ENCODE measurements at regions not wholly inside any gene's neighbourhood (a gene's known extent, or its start where the extent isn't known, plus 50 kb on each side); places are given as distances from the start of the nearest gene placed in this dataset.
"Not testable (repeated sequence)": the region's sequence is repeated elsewhere in the genome, so short reads cannot be mapped to it uniquely, and the experiment has no call there.

DNA sequence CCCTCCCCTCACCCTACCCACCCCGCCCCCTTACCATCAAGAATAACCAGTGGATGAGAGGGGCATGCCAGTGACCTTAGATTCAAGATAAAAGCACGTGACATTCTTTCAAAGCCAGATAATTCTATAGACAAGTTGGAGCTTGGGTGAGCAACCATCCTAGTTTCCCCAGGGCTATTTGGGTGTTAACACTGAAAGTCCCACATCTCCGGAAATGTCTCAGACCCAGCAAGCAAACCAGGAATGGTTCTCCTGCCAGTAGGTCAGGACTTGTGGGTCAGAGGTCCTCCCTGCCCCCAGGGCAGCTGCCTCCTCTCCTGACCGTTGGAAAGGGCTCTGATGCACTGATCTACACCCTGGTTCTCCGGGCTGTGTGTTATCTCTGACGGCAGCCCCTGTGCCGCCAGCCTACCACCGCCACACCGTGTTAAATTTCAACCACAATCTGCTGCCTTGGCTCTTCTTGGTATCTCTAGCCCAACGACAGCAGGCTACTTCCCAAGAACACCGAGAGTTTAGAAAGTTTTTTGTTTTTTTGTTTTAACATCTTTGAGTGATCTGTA is 287.0 kb downstream of the BCL2L11 start:
- DNase-seq: not testable (repeated sequence)

DNA sequence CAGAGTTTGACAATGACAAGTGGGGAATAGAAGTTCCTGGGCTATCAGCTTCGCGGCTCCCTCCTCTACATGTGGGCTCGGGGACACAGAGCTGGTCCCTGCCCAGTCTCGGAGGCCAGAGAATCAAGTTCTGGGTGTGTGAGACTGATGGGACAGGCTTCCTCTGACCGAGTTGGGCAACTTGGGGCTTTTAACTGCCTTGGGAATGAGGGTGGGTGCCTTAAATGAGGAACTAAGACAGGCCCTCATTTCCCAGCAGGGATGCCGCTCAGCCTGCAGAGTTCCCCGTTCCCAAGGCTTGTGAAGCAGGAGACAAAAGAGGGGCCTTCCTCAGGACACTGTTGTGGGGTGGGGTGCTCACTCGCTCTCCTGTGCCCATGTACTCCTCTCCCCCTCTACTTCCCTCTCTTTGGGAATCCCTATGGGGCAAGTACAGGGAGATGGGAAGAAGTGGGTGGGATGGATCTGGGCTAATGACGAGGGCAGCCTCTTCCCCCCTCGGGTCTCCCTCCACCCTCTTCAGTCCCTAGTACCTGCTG is 290.2 kb downstream of the BCL2L11 start:
- not testable (repeated sequence) for DNase-seq

DNA sequence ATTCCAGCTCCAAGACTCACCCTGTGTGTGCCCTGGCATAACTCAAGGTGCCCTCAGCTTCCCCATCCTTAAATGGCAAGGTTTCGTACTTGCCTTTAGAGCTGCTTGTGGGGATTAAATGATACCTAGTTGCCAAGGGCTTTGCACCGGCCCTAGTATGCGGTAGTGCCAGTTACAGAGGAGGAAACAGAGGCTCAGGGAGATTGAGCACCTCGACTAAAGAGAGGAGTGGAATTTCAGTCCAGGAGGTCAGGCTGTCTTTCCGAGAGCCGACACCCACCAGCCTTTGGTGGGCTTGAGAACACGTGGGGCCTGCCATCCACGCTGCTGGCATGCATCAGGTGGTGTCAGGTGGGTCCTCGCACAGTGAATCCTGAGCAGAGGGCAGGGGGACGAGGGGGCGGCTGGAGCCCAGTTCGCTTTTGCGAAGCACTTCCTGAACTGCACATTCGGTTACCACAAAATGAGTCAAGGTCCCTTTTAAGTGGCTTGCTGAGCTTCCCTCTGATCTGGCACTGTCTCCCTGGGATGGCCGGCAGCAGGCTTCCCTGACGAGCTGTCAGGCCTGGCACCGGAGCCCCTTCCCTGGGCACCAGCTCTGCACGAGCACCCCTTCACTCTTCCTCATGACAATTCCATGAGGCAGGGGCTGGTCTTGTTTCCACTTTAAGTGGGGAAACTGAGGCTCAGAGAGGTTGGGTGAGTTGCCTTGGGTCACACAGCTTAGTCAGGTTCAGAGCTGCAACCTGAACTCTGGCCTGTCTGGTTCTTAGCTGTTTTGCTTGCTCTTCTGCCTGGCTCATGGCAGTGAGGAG is 291.4 kb downstream of the BCL2L11 start:
- DNase-seq: not testable (repeated sequence)

DNA sequence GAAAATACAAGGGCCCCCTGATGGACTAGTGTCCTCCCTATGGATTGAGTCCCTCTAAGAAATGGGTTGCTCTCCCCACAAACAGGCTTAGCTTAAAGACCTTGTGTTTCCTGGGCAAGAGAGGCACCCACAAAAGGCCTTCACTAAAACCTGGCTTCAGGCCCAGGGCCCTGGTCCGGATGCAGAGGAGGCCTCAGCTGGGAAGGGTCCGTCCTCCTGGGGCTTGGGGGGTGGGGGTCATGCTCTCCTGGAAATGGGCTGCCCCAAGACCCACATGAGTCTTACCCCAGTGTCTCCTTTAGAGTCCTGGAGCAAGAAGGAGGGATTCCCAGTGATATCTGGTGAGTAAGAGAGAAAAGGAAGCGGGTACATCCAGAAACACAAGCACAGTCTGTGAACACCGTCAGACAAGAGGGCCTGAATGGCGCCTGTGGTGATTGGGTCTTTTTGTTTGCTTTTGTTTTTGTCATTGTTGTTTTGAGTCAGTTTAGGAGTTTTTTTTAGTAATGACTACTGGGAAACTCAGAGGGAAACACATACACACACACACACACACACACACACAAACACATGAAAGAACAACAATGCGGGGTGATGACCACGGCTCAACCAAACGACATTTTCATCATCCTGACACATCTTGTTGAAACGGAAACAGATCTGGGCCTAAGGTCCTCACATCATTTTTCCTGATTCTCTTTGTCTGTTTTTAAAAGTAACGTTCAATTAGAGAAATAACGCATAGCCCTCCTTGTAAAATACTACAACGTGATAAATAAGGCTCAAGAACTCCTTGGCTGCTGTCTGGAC is 292.3 kb downstream of the BCL2L11 start:
- not testable (repeated sequence) for DNase-seq

DNA sequence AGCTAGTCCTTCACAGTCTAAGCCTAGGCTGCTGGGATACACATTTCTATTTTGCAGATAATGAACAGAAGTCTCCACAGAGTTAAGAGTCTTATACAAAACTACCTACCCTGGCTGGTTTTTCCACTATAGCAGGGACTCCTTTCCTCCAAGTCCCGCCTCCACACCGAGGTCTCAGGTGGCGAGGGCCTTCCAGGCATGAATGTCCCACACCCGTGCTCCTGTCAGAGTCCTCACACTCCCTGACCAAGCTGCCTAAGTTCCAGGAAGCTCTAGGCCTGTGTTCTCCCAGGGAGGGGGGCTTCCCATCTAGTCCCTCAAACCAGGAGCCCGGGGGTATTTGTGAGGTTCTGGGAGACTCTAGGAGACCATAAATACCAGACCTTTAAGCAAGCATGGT is 293.2 kb downstream of the BCL2L11 start:
- DNase-seq: not testable (repeated sequence)

DNA sequence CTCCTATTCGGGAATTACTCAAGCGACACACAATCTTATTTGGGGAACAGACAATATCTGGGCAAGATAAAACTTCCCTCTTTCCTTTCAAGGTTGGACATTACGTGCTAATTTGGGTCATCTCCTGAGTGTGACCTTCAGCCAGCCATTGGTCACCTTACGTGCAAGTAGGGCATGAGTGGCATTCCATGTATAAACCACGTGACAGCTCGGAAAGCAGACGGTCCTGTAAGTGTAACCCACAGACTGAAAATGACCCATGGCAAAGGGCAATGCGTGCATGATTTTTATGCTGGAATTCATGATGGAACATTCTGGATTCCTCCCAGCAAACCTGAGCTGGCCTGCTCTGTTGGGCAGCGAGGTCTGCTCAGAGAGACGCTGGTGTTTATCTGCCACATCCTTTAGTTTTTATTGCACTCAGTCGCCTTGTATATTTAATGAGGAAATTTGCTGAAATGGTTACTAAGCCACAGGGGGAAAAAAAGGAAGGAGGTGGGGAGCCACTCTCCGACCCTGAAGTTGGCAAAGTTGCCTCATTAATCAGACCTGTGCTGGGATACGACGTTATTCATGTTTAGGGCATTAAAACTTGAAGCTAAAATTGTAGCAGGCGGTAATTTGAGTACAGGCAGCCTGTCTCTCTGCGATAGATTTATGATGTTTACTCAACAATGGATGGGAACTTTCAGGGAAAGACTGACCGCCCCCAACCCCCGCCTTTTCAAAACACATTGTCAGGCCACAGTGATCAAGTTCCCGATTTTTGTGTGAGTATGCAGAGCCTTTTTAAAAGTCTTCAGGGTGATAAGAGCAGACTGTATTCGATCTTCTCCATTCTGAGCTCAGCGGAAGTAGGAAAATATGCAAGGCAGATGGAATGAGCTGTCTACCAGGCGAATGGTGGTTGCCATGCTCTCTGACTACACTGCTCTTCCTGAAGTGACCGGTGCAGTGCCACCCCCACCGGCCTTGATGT is 295.3 kb downstream of the BCL2L11 start:
- DNase-seq: not testable (repeated sequence)

DNA sequence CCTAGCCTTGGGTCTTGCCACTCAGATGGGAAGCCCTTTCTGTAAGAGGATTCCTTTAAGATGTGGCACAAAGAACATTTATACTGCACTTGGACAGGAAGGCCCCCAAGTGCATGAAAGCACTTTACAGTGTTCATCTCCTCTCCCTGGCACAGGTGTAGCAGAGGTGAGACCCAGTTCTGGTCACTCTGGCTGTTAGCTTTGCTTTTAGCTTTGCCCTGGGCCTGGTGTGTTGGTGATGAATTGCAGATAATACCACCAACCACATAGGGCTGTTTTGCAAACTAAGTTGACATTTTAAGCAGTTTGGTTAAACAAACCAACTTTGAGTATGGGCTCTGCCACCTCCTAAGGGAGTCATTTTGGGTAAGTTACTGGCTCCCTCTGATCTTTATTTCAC is 296.3 kb downstream of the BCL2L11 start:
- DNase-seq: not testable (repeated sequence)

DNA sequence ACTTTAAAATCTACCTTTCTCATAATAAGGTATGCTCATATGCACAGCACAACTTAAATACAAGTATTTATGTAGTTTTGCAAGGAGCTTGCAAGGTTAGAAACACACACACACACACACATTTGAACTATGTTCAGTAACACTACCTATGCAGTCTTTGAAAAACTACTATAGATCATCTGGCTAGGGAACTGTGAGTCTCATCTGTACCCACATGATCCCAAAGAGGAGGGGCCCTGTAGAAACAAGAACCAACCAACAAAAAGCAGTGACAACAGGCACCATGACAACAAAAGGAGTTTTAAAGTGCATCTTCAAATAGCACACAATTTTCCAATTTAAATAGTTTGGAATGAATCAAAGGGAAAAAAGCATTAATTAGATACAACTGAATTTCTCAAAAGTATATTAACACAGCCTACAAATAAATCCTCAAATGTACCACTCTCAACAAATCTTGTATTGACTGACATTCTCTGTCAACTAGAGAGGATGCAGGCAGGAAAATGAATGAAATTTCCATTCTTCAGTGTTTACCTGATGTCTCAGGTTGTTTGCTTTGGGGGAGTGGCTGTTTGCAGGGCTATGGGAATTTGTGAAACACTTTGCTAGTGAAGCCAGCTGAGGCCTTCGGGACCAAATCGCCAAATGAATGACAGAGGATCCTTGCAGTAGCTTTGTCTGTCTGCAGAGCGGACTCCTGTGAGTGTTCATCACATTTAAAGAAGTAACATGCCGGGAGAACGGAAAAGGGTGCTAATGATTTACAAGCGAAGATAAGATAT is 297.6 kb downstream of the BCL2L11 start:
- DNase-seq: not testable (repeated sequence)

DNA sequence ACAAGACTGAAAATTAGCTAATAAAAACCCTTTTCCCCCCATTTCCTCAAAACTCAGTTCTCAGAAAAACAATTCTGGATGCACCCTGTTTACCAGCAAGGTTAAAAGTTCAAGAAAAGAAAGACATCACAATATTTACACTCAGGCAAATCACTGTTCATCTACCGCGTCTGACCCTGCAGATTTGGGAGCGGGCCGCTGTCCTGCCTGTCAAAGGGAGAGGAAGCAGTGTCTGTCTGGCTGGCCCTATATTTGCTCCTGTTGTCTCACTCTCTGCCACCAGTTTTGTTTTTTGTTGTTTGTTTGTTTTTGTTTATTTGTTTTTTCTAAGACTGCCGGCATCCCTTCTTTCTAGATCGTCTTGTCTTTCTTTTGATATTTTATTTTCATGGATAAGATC is 299.4 kb downstream of the BCL2L11 start:
- not testable (repeated sequence) for DNase-seq

DNA sequence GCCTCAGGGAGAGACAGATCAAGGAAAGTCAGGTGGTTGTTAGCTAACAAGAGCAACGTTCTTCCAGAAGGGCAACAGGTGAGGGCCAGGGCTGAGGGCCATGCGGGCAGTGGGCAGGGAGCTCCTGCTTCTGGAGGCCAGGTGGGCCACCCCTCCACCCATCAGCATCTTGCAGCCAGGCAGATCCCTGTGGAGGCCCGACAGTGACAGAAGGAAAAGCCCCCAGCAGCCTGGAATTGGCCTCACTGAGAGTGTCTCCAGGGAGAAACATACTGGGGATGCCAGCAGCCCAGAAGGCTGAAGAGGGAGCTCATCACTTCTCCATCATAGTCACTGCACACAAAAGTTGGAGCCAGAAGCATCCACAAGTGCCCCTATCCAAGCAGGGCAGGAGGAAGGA is 300.1 kb downstream of the BCL2L11 start:
- not testable (repeated sequence) for DNase-seq

DNA sequence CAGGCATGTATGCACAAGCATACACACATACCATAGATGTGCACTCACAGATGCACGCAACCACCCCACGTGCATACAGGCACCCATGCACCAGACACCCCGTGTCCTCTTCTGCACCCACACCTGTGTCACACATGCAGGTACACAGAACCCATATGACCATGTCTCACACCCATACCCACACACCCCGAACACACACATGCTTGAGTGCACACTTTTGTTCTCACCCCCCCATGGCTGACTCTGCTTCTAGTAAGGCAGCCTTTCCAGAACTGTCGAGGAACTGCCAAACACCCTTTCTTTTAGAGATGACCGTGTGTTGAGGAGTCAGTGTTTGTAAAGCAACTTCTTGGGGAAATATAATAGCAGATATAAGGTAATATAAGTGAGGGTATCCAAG is 301.2 kb downstream of the BCL2L11 start:
- not testable (repeated sequence) for DNase-seq

DNA sequence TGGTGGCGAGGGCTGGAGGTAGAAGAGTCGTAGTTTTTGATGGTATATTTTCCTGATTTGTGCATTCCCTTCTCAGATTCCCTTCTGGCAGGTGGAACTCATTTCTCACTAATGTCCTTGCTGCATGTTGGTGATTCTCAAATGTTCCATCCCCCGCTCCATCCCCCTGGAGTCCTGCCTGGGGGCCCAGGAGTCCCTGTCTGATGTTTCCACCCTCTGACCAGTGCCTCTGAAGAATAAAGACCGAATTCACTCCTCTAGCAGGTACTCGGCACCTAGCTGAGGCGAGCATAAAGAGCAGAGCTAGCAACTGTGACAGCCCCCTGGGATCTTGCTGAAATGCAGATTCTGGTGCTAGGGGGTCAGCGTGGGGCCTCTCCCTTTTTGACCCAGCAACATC is 301.8 kb downstream of the BCL2L11 start:
- not testable (repeated sequence) for DNase-seq

DNA sequence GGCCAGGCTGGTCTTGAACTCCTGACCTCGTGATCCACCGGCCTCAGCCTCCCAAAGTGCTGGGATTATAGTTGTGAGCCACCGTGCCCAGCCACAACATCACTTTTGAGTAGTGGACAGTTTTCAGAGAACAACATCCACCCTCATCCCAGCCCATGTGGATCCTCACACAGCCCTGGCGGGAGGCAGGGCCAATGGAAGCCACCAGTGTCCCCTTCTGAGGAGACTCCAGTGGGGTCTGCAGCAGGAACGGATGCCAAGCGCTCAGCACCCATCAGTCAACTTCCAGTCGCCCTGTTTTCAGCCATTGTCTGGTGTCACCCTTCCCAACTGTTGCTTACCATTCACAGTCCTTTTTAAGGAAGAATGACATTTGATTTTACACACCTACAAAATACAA is 302.5 kb downstream of the BCL2L11 start:
- not testable (repeated sequence) for DNase-seq

DNA sequence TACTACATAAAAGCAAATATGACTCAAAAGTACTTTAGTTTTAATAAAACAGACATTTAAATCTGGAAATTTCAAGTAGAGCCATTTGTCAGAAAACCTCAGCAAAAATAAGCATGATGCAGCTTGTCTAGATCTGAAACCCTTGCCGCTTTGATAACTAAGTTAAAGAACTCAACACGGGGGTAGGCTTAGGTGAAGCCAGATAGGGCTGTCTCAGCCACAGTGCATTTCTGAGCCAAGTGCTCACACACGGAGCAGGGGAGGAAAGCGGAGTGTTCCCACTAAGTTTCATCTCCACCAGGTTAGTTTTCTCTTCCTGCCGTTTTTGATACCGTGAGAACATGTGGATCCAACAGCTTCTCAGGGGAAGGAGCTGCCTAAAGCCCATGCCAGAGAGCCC is 303.5 kb downstream of the BCL2L11 start:
- DNase-seq: not testable (repeated sequence)

DNA sequence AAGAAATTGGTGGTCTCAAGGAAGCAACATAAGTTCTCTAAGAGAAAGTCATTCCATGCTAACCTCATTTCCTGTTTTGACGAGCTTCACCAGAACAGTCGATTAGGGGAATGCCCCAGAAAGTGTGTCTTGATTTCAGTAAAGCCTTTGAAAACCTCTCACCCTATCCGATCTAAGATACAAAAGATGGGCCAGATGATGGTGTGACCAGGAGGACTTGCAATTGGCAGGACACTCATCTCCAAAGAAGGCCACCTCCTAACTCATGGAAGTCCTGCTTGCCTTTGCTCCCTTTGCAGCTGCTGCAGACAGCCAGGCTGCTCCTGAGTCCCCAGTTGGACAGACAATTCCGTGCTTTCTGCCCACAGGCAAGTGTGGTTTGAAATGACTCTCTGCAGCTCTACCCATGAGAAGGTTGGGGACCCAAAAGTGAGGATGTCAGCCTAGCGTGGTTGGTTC is 304.2 kb downstream of the BCL2L11 start:
- DNase-seq: not testable (repeated sequence)

DNA sequence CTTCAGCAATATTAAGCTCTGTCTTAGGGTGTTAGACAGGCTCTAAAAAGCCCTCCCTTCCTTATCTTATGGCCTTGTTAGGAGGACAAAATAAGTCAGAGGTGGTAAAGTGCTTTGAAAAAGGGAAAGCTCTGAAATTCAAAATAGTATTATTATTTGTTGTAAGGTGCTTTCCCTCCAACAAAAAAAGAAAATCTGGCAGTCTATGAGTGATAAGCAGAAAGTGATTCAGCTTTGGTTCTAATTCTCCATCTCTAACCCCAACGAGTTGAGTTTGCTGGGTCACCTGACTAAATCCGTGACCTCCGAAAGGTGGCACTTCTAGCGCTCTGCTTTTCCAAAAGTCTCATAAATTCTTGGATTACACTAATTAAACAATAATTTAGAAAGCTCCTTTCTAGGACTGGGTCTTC is 305.1 kb downstream of the BCL2L11 start:
- not testable (repeated sequence) for DNase-seq

DNA sequence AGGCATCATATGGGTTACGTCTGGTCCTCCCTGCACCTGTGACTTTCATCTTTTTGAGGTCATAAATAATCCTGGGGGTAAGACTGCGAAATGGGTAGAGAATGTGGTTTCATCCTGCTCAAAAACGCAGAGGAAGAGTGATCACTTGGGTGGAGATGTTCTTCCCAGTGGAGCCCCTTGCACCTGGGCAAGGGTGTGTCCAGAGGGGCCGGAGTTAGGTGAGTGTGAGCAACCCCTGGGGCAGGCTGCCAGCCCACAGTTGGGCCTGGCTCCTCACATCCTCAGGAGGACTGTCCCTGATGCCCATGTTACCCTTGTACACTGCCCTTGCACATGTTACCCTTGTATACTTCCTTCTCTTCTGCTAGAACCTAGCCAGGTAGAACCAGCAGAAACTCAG is 306.6 kb downstream of the BCL2L11 start:
- not testable (repeated sequence) for DNase-seq

DNA sequence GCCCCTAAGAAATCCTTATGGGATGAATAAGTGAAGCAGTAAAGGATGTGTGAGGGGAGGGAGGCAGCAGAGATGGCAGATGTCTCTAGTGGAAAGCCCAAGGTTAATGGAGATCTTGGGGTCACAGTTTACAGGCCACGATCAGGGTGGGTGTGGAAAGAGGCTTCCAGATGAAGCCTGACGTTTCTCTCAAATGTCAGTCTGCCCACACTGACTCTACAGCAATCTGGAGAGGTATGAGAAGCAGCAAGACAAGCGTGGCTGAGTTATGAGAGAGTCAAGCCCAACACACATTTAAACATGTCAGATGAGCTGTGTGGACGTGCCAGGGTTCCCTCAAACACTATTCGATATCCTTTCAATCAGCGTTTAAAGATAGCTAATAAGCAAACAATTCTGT is 308.2 kb downstream of the BCL2L11 start:
- DNase-seq: not testable (repeated sequence)

DNA sequence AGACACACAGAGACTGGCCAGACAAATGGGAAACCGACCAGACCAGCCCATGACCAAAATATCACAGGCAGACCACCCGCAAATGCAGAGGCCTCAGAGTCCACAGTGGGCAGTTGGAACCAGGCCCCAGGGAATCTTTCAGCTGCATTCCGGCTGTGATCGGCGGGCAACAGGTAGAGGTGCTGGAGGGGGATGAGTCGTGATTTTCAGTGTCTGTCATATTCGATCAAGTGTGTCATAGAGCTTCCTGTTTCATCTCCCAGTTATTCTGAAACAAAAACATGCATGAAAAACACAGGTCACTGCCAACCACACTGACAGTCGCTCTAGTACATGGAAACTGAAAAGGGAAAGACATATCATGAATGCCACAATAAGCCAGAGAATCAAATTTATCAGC is 308.6 kb downstream of the BCL2L11 start:
- not testable (repeated sequence) for DNase-seq

DNA sequence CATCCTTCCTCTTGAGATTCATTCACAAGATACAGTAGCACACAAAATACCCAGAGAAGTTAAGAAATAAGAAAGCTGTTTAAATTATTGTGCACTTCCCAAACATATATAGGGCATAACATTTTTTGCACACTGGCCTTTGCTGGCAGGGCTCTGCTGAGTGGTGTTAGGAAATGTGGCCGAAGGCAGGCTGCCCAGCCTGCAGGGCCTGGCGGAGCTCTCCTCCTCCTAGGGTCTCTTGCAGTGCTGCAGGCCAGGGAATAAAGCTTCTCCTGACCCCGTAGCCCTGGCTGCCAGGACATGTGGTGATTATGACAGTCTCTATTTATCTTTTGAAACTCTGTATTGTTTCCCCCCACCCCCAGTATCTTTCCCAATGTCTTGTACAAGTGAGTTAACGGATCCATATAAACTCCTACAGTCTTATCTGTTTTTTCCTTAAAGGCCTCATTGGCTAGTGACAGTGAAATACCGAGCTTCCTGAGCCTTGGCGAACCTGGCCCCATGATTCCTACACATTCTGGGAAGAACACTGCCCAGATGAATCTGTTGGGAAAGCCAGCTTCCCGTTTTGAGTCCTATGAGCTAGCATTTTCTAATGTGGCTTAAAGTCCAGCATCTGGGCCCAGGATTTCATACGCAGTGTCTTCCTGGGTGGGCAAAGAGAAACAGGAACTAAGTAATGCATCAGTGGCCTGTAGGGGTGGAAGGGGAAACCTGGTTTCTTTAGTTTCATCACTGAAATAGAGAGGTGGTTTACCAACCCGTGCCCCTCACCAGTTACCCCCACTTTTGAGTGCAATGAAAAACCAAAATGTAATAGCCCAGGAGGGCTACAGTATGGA is 310.3 kb downstream of the BCL2L11 start:
- DNase-seq: not testable (repeated sequence)

Measured in MV-4-11 (cell line).